Stomach (tissue), 8 donors: ENCODE measurements at regions not wholly inside any gene's neighbourhood (a gene's known extent, or its start where the extent isn't known, plus 50 kb on each side); places are given as distances from the start of the nearest gene placed in this dataset.
"Not testable (repeated sequence)": the region's sequence is repeated elsewhere in the genome, so short reads cannot be mapped to it uniquely, and the experiment has no call there.

Source experiments
- DNase-seq, 2 donors: peaks; one replicate each; pipeline versions ENCODE4 v3.0.0 to v3.0.0-alpha.2; 2013 to 2019
- H3K27ac ChIP-seq, 5 donors: fragments of 200-600 bp in 4 of 5; sonication (generic) in 4 of 5; one replicate each; pipeline ENCODE4 v1.5.1; 2013 to 2019; ENCODE audit warnings: mild to moderate bottlenecking in 1 of 5, moderate library complexity in 1 of 5
- H3K27me3 ChIP-seq, 3 donors: fragments of 200-600 bp; sonication (generic); one replicate each; pipeline ENCODE4 v1.5.1; 2017 to 2019; ENCODE audit warnings: mixed run types in 1 of 3
- H3K36me3 ChIP-seq, 4 donors: fragments of 200-600 bp; sonication (generic); 1 replicate in 3 of 4; 2 replicates in 1 of 4; pipeline ENCODE4 v1.5.1; 2016 to 2019
- H3K4me1 ChIP-seq, 4 donors: fragments of 200-600 bp; sonication (generic); one replicate each; pipeline ENCODE4 v1.5.1; 2016 to 2019
- H3K4me3 ChIP-seq, 4 donors: fragments of 200-600 bp; sonication (generic) in 3 of 4; one replicate each; pipeline ENCODE4 v1.5.1; 2016 to 2019; ENCODE audit warnings: mild to moderate bottlenecking in 1 of 4
- H3K9me3 ChIP-seq, 4 donors: fragments of 200-600 bp; sonication (generic); one replicate each; pipeline ENCODE4 v1.5.1; 2016 to 2019
- EP300 ChIP-seq: sonication (generic); formaldehyde crosslinking; IDR thresholded peaks from one replicate; pipeline ENCODE4 v1.6.1; 2017; ENCODE audit warnings: antibody characterized with exemption
- POLR2A ChIP-seq, 4 donors: fragments of 450-650 bp; IDR thresholded peaks; one replicate each; pipeline ENCODE4 v1.6.1; 2016; ENCODE audit warnings: antibody characterized with exemption in 4 of 4, control low read depth in 2 of 4, mild to moderate bottlenecking in 1 of 4, moderate library complexity in 1 of 4
- POLR2AphosphoS5 ChIP-seq, 3 donors: sonication (generic); formaldehyde crosslinking; IDR thresholded peaks; one replicate each; pipeline ENCODE4 v1.6.1; 2016; ENCODE audit warnings: antibody characterized with exemption in 3 of 3
- WGBS, 5 donors: extraction: QIAGEN DNeasy Blood & Tissue Kit in 3 of 5; methylation state at CpG; one replicate each; pipeline versions ENCODE4 v1.1.5 to v1.1.7; 2013 to 2018; 5-methylcytosine and 5-hydroxymethylcytosine counted together
- intact Hi-C: fragments of 100-400 bp; cut with DNase I; formaldehyde crosslinking; loops from one replicate; pipeline ENCODE4 v1.15.1; 2023; ENCODE audit warnings: low total_unique reads
- TF ChIP-seq, protein P1 (sequence below), 7 experiments: fragments of 450-650 bp in 4 of 7; fragments of 200-600 bp in 3 of 7; sonication (generic) in 3 of 7; IDR thresholded peaks; one replicate each; pipeline ENCODE4 v1.5.1; 2016 to 2019; ENCODE audit warnings: antibody characterized with exemption in 7 of 7, control low read depth in 2 of 7, mild to moderate bottlenecking in 1 of 7
- donor health status: healthy with polysubstance abuse.
- donor health status: Bipolar disorder and iron deficiency.
- donor health status: healthy.

DNA sequence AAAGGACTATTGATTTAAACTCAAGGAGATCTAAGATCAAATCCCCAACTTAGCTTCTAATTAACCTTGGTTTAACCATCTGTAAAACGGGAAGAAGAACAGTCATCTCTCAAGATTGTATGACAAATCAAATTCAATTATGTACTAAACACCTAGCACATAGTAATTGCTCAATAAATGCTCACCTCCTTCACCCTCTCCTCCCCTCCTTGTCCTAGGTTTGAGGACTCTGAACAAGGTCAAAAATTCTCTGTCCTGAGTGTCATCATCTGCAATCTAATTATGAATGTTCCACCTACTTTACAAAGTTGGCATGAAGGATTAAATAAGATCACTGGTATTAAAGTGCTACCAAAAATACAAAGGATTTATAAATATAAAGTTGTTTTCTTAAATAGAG, 320.1 kb upstream of the PPARGC1A start:
- Histone ChIP-seq H3K4me3 (no peak overlapping the region), H3K27ac (no peak overlapping the region), H3K36me3 (no peaks in the 10 kb centered on the region), H3K27me3 (no peaks in the 10 kb centered on the region), H3K4me1 (no peaks in the 10 kb centered on the region), H3K9me3 (no peaks in the 10 kb centered on the region)
- 51 to 78% (median 65%) methylated on average over 1 of the region's 1 CpG for WGBS, 5 donors
- TF ChIP-seq POLR2AphosphoS5 (IDR thresholded peaks at IDR 0.05) (no peak), EP300 (no peak), POLR2A (IDR thresholded peaks at IDR 0.05) (no peak)
- TF ChIP-seq, protein P1, sequence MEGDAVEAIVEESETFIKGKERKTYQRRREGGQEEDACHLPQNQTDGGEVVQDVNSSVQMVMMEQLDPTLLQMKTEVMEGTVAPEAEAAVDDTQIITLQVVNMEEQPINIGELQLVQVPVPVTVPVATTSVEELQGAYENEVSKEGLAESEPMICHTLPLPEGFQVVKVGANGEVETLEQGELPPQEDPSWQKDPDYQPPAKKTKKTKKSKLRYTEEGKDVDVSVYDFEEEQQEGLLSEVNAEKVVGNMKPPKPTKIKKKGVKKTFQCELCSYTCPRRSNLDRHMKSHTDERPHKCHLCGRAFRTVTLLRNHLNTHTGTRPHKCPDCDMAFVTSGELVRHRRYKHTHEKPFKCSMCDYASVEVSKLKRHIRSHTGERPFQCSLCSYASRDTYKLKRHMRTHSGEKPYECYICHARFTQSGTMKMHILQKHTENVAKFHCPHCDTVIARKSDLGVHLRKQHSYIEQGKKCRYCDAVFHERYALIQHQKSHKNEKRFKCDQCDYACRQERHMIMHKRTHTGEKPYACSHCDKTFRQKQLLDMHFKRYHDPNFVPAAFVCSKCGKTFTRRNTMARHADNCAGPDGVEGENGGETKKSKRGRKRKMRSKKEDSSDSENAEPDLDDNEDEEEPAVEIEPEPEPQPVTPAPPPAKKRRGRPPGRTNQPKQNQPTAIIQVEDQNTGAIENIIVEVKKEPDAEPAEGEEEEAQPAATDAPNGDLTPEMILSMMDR (IDR thresholded peaks at IDR 0.05): no peak
- DNase-seq: no peak
- intact Hi-C loops: no loop called here

DNA sequence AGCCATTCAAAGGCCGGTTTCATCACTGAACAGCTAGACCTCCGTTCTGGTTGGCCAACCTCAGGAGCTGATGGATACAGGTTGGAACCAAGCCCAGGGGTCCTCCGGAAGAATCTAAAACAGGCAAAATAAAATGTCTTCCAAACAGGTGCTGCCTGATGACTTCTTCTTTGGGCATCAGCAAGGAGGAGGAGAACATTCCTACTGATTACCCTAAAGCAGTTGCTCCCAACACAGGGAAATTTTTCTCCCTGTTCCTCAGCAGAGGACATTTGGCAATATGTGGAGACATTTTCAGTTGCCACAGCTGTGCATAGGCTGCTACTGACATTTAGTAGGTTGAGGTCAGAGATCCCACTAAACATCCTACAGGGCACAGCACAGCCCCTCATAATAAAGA, 319.3 kb upstream of the PPARGC1A start:
- 84 to 96% (median 90%) methylated on average over 3 of the region's 3 CpGs for WGBS, 5 donors
- no peak for TF ChIP-seq POLR2AphosphoS5 (IDR thresholded peaks at IDR 0.05)
- TF ChIP-seq, protein P1 (IDR thresholded peaks at IDR 0.05): no peak
- Histone ChIP-seq H3K27me3 (no peaks in the 10 kb centered on the region), H3K4me3 (no peak overlapping the region), H3K27ac (no peak overlapping the region), H3K9me3 (no peaks in the 10 kb centered on the region), H3K36me3 (no peaks in the 10 kb centered on the region), H3K4me1 (no peaks in the 10 kb centered on the region)
- no peak for DNase-seq
- intact Hi-C loops: no loop called here

DNA sequence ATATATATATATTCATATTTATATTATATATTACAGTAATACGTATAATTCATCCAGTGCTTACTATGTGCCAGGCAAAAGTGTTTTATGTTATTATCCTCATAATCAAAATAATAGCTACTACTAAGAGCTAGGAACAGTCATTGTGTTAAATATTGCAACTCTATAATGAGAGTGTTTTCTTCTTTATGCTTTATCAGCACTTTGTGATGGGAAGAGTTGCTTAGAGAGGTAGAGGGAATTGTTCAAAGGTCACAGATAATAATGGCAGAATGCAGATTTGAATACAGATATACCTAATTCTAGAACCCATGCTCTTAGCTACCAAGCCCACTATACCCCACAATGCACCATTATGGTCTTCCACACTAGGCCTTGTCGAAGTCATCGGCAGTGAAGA, 318.8 kb upstream of the PPARGC1A start:
- Histone ChIP-seq H3K27ac (no peak overlapping the region), H3K4me3 (no peak overlapping the region), H3K4me1 (no peaks in the 10 kb centered on the region), H3K27me3 (no peaks in the 10 kb centered on the region), H3K36me3 (no peaks in the 10 kb centered on the region), H3K9me3 (no peaks in the 10 kb centered on the region)
- intact Hi-C loops: no loop called here
- TF ChIP-seq POLR2A (IDR thresholded peaks at IDR 0.05): no peak
- TF ChIP-seq, protein P1 (IDR thresholded peaks at IDR 0.05): no peak
- DNase-seq: no peak
- 96 to 98% (median 97%) methylated on average over 3 of the region's 3 CpGs for WGBS, 5 donors

DNA sequence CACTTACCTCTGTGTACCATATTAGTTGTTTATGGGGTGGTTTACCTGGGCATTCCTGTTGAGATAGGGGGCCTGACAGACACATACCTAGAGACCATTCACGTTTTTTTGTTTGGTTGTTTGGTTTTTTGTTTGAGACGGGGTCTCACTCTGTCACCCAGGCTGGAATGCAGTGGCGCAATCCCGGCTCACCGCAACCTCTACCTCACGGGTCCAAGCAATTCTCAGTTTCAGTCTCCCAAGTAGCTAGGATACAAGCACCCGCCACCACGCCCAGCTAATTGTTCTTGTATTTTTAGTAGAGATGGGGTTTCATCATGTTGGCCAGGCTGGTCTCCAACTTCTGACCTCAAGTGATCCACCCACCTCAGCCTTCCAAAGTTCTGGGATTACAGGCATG, 314.9 kb upstream of the PPARGC1A start:
- H3K4me1 ChIP-seq, DNase-seq, intact Hi-C loops, H3K9me3 ChIP-seq, H3K4me3 ChIP-seq, H3K27ac ChIP-seq, H3K36me3 ChIP-seq, H3K27me3 ChIP-seq: not testable (repeated sequence)
- 73 to 81% (median 79%) methylated on average over 8 of the region's 8 CpGs for WGBS, 5 donors

DNA sequence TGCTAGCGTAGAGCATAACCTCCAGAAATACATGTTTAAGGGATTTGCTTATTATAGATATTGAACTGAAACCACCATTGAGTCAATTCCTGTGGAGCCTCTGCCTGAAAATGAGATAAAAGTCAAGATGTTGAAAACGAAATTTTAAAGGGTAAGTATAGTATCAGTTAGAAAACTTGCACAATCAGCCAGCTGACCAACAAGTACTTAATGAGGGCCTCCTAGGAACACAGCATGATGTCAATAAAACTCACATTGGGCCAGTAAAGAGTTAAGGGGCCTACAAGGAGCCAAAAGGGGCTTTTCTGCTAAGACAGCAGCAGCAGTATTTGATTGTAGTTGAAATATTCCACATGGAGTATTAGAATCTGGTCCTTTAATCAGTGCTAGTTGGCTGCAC, 314.1 kb upstream of the PPARGC1A start:
- no peaks in the 10 kb centered on the region for H3K36me3 ChIP-seq
- WGBS, 5 donors: 48 to 59% (median 56%) methylated on average over 2 of the region's 2 CpGs
- H3K4me3 ChIP-seq: no peak overlapping the region
- intact Hi-C loops: no loop called here
- no peak overlapping the region for H3K27ac ChIP-seq
- no peak for TF ChIP-seq POLR2AphosphoS5 (IDR thresholded peaks at IDR 0.05)
- DNase-seq: no peak
- H3K27me3 ChIP-seq: no peaks in the 10 kb centered on the region
- no peaks in the 10 kb centered on the region for H3K4me1 ChIP-seq
- H3K9me3 ChIP-seq: no peaks in the 10 kb centered on the region

DNA sequence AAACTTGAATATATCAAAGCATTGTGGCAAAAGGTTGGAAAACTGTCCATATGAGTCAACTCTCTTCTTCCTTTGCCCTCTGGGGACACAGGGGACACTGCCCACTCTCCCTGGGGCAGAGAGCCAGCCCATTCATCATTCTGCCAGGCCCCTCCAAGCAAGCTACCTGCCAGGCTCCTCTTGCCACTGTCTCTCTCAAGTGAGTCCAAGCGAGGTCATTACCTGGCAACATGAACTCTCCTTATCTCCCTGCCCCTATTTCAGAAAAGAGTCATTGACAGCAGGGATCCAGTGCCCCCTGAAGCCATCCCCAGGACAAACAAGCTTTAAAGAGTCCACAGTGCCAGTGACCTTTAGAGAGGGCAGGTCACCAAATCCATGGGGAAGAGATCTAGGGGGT, 312.7 kb upstream of the PPARGC1A start:
- H3K36me3 ChIP-seq: no peaks in the 10 kb centered on the region
- no peak for DNase-seq
- 41 to 73% (median 58%) methylated on average over 1 of the region's 1 CpG for WGBS, 5 donors
- no peaks in the 10 kb centered on the region for H3K27me3 ChIP-seq
- H3K4me1 ChIP-seq: no peaks in the 10 kb centered on the region
- TF ChIP-seq EP300 (no peak), POLR2A (IDR thresholded peaks at IDR 0.05) (no peak), POLR2AphosphoS5 (IDR thresholded peaks at IDR 0.05) (no peak)
- H3K4me3 ChIP-seq: no peak overlapping the region
- intact Hi-C loops: no loop called here
- no peaks in the 10 kb centered on the region for H3K9me3 ChIP-seq
- H3K27ac ChIP-seq: no peak overlapping the region
